CD14-positive monocyte (primary cell): ENCODE measurements at regions not wholly inside any gene's neighbourhood (a gene's known extent, or its start where the extent isn't known, plus 50 kb on each side); places are given as distances from the start of the nearest gene placed in this dataset.

ENCODE experiments used
- DNase-seq, 3 donors: peaks; one replicate each; pipeline ENCODE4 v3.0.0-alpha.2; 2011 to 2022
- H2AFZ ChIP-seq: 2 replicates; pipeline ENCODE4 v1.6.0; 2012; ENCODE audit warnings: mild to moderate bottlenecking, low read depth, low read length, inconsistent platforms; ENCODE audit not compliant: insufficient read depth, poor library complexity, severe bottlenecking
- H3K27ac ChIP-seq, 2 donors: 1 replicate in 1 of 2; 2 replicates in 1 of 2; pipeline ENCODE4 v1.5.1; 2012 to 2013; ENCODE audit warnings: low read length in 2 of 2, control low read depth in 1 of 2, inconsistent platforms in 1 of 2, low read depth in 1 of 2, mild to moderate bottlenecking in 1 of 2
- H3K27me3 ChIP-seq, 2 donors: one replicate each; pipeline versions ENCODE4 v1.6.0 to v1.6.1; 2011 to 2013; ENCODE audit warnings: low read length in 2 of 2; ENCODE audit not compliant: control insufficient read depth in 2 of 2, insufficient read depth in 2 of 2
- H3K36me3 ChIP-seq, 2 donors: replicated peaks in 1 of 2; 1 replicate in 1 of 2; 2 replicates in 1 of 2; pipeline versions ENCODE4 v1.5.1 to v1.6.1; 2012 to 2013; ENCODE audit warnings: low read length in 2 of 2, control low read depth in 1 of 2, inconsistent platforms in 1 of 2, mild to moderate bottlenecking in 1 of 2; ENCODE audit not compliant: insufficient read depth in 2 of 2, control insufficient read depth in 1 of 2
- H3K4me1 ChIP-seq, 2 donors: 1 replicate in 1 of 2; 2 replicates in 1 of 2; pipeline versions ENCODE4 v1.5.1 to v1.6.1; 2012 to 2013; ENCODE audit warnings: low read length in 2 of 2, control low read depth in 1 of 2, inconsistent platforms in 1 of 2, mild to moderate bottlenecking in 1 of 2, moderate library complexity in 1 of 2; ENCODE audit not compliant: insufficient read depth in 2 of 2, control insufficient read depth in 1 of 2
- H3K4me2 ChIP-seq: replicated peaks from 2 replicates; pipeline ENCODE3; 2012; ENCODE audit warnings: low read length, moderate library complexity, mild to moderate bottlenecking; ENCODE audit not compliant: poor library complexity, severe bottlenecking; ENCODE audit errors: extremely low read depth
- H3K4me3 ChIP-seq, 3 experiments: fragments of 200-600 bp in 1 of 3; sonication (generic) in 1 of 3; replicated peaks in 1 of 3; 1 replicate in 2 of 3; 2 replicates in 1 of 3; pipeline ENCODE4 v1.5.1; 2011 to 2013; ENCODE audit warnings: low read length in 3 of 3, mild to moderate bottlenecking in 3 of 3, control low read depth in 2 of 3, low read depth in 2 of 3, inconsistent platforms in 1 of 3, moderate library complexity in 1 of 3
- H3K79me2 ChIP-seq: 2 replicates; pipeline ENCODE4 v1.6.0; 2012; ENCODE audit warnings: mild to moderate bottlenecking, control low read depth, inconsistent platforms, low read length, moderate library complexity; ENCODE audit not compliant: insufficient read depth
- H3K9ac ChIP-seq: 2 replicates; pipeline ENCODE4 v1.6.0; 2017; ENCODE audit warnings: low read length, mild to moderate bottlenecking; ENCODE audit not compliant: insufficient read depth, poor library complexity, severe bottlenecking
- H3K9me3 ChIP-seq, 2 donors: replicated peaks in 1 of 2; 1 replicate in 1 of 2; 2 replicates in 1 of 2; pipeline versions ENCODE4 v1.5.1 to v1.6.1; 2012 to 2013; ENCODE audit warnings: low read length in 2 of 2, control low read depth in 1 of 2; ENCODE audit not compliant: control insufficient read depth in 1 of 2, insufficient read depth in 1 of 2
- H4K20me1 ChIP-seq: 2 replicates; pipeline ENCODE4 v1.6.0; 2012; ENCODE audit warnings: mild to moderate bottlenecking, low read length, control low read depth, moderate library complexity; ENCODE audit not compliant: insufficient read depth
- H3K27ac Mint-ChIP-seq, 7 donors: one replicate each; pipeline ENCODE4 v1.8.0; 2020; ENCODE audit warnings: mild to moderate bottlenecking in 7 of 7, mixed read lengths in 7 of 7, moderate library complexity in 6 of 7, inconsistent platforms in 2 of 7
- H3K27me3 Mint-ChIP-seq, 3 donors: one replicate each; pipeline ENCODE4 v1.8.0; 2021 to 2022; ENCODE audit warnings: low read depth in 3 of 3, mild to moderate bottlenecking in 3 of 3, mixed read lengths in 3 of 3, moderate library complexity in 3 of 3, inconsistent platforms in 1 of 3
- H3K36me3 Mint-ChIP-seq, 2 donors: one replicate each; pipeline ENCODE4 v1.8.0; 2020; ENCODE audit warnings: mixed read lengths in 2 of 2, inconsistent platforms in 1 of 2, mild to moderate bottlenecking in 1 of 2
- H3K4me1 Mint-ChIP-seq: one replicate; pipeline ENCODE4 v1.8.0; 2020; ENCODE audit warnings: mild to moderate bottlenecking, mixed read lengths
- H3K4me3 Mint-ChIP-seq, 2 donors: one replicate each; pipeline ENCODE4 v1.8.0; 2020; ENCODE audit warnings: mild to moderate bottlenecking in 2 of 2, mixed read lengths in 2 of 2, moderate library complexity in 1 of 2
- H3K9me3 Mint-ChIP-seq, 7 donors: one replicate each; pipeline ENCODE4 v1.8.0; 2020 to 2022; ENCODE audit warnings: mixed read lengths in 7 of 7, mild to moderate bottlenecking in 6 of 7, moderate library complexity in 6 of 7, inconsistent platforms in 2 of 7
- CTCF ChIP-seq: fragments of 200-600 bp; IDR thresholded peaks from one replicate; pipeline ENCODE4 v1.8.0; 2022; ENCODE audit warnings: antibody characterized with exemption, mild to moderate bottlenecking
- WGBS: methylation state at CpG from one replicate; pipeline ENCODE4 v1.1.5; 2013; ENCODE audit warnings: missing lambda C conversion rate; ENCODE audit not compliant: insufficient coverage; 5-methylcytosine and 5-hydroxymethylcytosine counted together
- intact Hi-C, 2 donors: fragments of 100-400 bp; cut with micrococcal nuclease; formaldehyde crosslinking; loops; one replicate each; pipeline versions ENCODE4 v1.15.0 to v1.15.1; 2023

- Histone ChIP-seq H3K4me3 (no peak overlapping the region), H2AFZ (no peak overlapping the region), H4K20me1 (no peaks in the 10 kb centered on the region), H3K4me1 (no peaks in the 10 kb centered on the region), H3K79me2 (no peaks in the 10 kb centered on the region), H3K27me3 (no peaks in the 10 kb centered on the region), H3K36me3 (no peaks in the 10 kb centered on the region), H3K4me2 (no peak overlapping the region), H3K9me3 (no peaks in the 10 kb centered on the region), H3K9ac (no peak overlapping the region), H3K27ac (no peak overlapping the region)
- H3K4me1 Mint-ChIP-seq = no peaks in the 10 kb centered on the region
- H3K27ac Mint-ChIP-seq = no peak overlapping the region
- no peaks in the 10 kb centered on the region for H3K36me3 Mint-ChIP-seq
- H3K4me3 Mint-ChIP-seq = no peak overlapping the region
- no peak for TF ChIP-seq CTCF
- DNase-seq = no peak
- intact Hi-C loops = no loop called here
- peaks cover 0 to 7% (median 1%) of the 10 kb centered on the region in 3 donors for H3K27me3 Mint-ChIP-seq
- peaks cover 0 to 6% (median 2%) of the 10 kb centered on the region in 7 donors for H3K9me3 Mint-ChIP-seq
- WGBS = no CpG with 5 or more reads among the region's 2 CpGs
These were observed 69.6 kb downstream of the RDH14 start for GRCh38 chr2:18490901-18491300.

GRCh38 chr2:18487106-18487913 is 73.1 kb downstream of the RDH14 start:
- peaks cover 0 to 3% (median 3%) of the 10 kb centered on the region in 3 donors for H3K27me3 Mint-ChIP-seq
- H4K20me1 ChIP-seq = no peaks in the 10 kb centered on the region
- 100% methylated on average over 1 of the region's 2 CpGs for WGBS

More at GRCh38 chr2:18487106-18487913, 73.1 kb downstream of the RDH14 start:
- no peak for TF ChIP-seq CTCF
- intact Hi-C loops = no loop called here
- DNase-seq = no peak
- no peak overlapping the region for H2AFZ ChIP-seq
- H3K9ac ChIP-seq = no peak overlapping the region
- no peak overlapping the region for H3K4me3 Mint-ChIP-seq
- H3K27ac ChIP-seq = no peak overlapping the region
- H3K9me3 Mint-ChIP-seq = peaks cover 0 to 2% (median 0%) of the 10 kb centered on the region in 7 donors
- H3K4me2 ChIP-seq = no peak overlapping the region
- H3K27me3 ChIP-seq = no peaks in the 10 kb centered on the region
- no peak overlapping the region for H3K4me3 ChIP-seq
- no peak overlapping the region for H3K27ac Mint-ChIP-seq
- H3K79me2 ChIP-seq = no peaks in the 10 kb centered on the region
- H3K9me3 ChIP-seq = no peaks in the 10 kb centered on the region
- no peaks in the 10 kb centered on the region for H3K36me3 Mint-ChIP-seq
- H3K4me1 Mint-ChIP-seq = peaks cover 2% of the 10 kb centered on the region
- no peaks in the 10 kb centered on the region for H3K4me1 ChIP-seq
- H3K36me3 ChIP-seq = no peaks in the 10 kb centered on the region
